Amygdala (tissue), 56 donors: ENCODE measurements at regions not wholly inside any gene's neighbourhood (a gene's known extent, or its start where the extent isn't known, plus 50 kb on each side); places are given as distances from the start of the nearest gene placed in this dataset.

Experiments used
- DNase-seq, 56 donors: peaks; one replicate each; lab custom pipeline; 2025; lab: John Stamatoyannopoulos, UW

GRCh38 chr20:58566981-58567380, 51.8 kb upstream of the APCDD1L start:
- no peak for DNase-seq

- no peak for DNase-seq
These were observed 50.4 kb upstream of the APCDD1L start for GRCh38 chr20:58565461-58566175.
